H1 (cell line): ENCODE measurements at regions not wholly inside any gene's neighbourhood (a gene's known extent, or its start where the extent isn't known, plus 50 kb on each side); places are given as distances from the start of the nearest gene placed in this dataset.

ENCODE experiments used
- HDAC2 ChIP-seq, 2 experiments: fragments of 300-600 bp in 1 of 2; sonication (generic) in 1 of 2; IDR thresholded peaks; 2 replicates each; pipeline ENCODE4 v1.6.1; 2011 to 2012; ENCODE audit warnings: low read depth in 2 of 2, low read length in 2 of 2, mild to moderate bottlenecking in 2 of 2, moderate library complexity in 2 of 2, borderline replicate concordance in 1 of 2, inconsistent platforms in 1 of 2
- HDAC6 ChIP-seq: IDR thresholded peaks from one replicate; pipeline ENCODE4 v1.7.1; 2012; ENCODE audit warnings: low read depth, mild to moderate bottlenecking, inconsistent platforms, low read length, moderate library complexity
- RNF2 ChIP-seq: fragments of 200-900, 300-1000 bp; sonication (generic); IDR thresholded peaks from 2 replicates; pipeline ENCODE4 v1.7.1; 2016; ENCODE audit warnings: borderline replicate concordance, low read depth, mild to moderate bottlenecking, antibody characterized with exemption, low read length; ENCODE audit not compliant: poor library complexity, severe bottlenecking; ENCODE audit errors: missing control alignments
- SIX5 ChIP-seq: IDR thresholded peaks from 2 replicates; pipeline ENCODE4 v1.6.1; 2011; ENCODE audit warnings: mild to moderate bottlenecking, low read depth, low read length
- SP2 ChIP-seq: IDR thresholded peaks from 2 replicates; pipeline ENCODE4 v1.6.1; 2012; ENCODE audit warnings: mild to moderate bottlenecking, low read length, inconsistent platforms
- SP4 ChIP-seq: IDR thresholded peaks from 2 replicates; pipeline ENCODE4 v1.6.1; 2012; ENCODE audit warnings: low read length, inconsistent platforms
- YY1 ChIP-seq: IDR thresholded peaks from 2 replicates; pipeline ENCODE4 v1.6.1; 2011; ENCODE audit warnings: low read depth, mild to moderate bottlenecking, low read length

DNA sequence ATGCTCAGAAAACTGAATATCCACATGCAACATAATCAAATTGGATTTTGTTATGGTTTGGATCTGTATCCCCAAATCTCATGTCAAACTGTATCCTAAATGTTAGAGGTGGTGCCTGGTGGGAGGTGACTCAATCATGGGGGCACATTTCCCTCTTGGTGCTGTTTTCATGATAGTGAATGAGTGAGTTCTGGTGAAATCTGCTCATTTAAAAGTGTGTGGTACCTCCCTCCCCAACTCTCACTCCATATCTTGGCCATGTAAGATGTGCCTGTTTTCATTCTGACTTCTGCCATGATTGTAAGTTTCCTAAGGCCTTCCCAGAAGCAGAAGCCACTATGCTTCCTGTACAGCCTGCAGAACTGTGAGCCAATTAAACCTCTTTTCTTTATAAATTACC lies 239.6 kb upstream of the KLF14 start (continued):
- no peak for TF ChIP-seq HDAC6
- no peak for TF ChIP-seq HDAC2 (IDR thresholded peaks at IDR 0.05; ENCODE audit: borderline replicate concordance in 1 of 2, low read depth in 2 of 2, low read length in 2 of 2)
- no peak for TF ChIP-seq YY1
- no peak for TF ChIP-seq RNF2
- no peak for TF ChIP-seq SIX5
- TF ChIP-seq SP2, result no peak
- TF ChIP-seq SP4, result no peak
